Stimulated activated CD4-positive, alpha-beta T cell treated with anti-CD3 and anti-CD28 coated beads, Interleukin-12 subunit alpha, Interleukin-12 subunit beta, amount 100 ng/mL, for 48 hours (primary cell): ENCODE measurements at regions not wholly inside any gene's neighbourhood (a gene's known extent, or its start where the extent isn't known, plus 50 kb on each side); places are given as distances from the start of the nearest gene placed in this dataset.

Experiments
- DNase-seq, 3 donors: peaks; one replicate each; pipeline ENCODE4 v3.0.0-alpha.2; 2020; ENCODE audit warnings: low read depth in 2 of 3, low spot score in 1 of 3

GRCh38 chr2:30339071-30339470 lies 107.7 kb downstream of the LBH start:
- no peak for DNase-seq

- no peak for DNase-seq
Measured at GRCh38 chr2:30341500-30342267, 105.4 kb upstream of the LCLAT1 start.

GRCh38 chr2:30346471-30347169 lies 100.4 kb upstream of the LCLAT1 start:
- no peak for DNase-seq

GRCh38 chr2:30348825-30349224 lies 98.2 kb upstream of the LCLAT1 start:
- DNase-seq = peak in 2 of 3 donors; percentile 16 to 45

- DNase-seq = no peak
Measured at GRCh38 chr2:30349691-30350090, 97.4 kb upstream of the LCLAT1 start.

- DNase-seq = no peak
Measured at GRCh38 chr2:30351116-30351515, 95.9 kb upstream of the LCLAT1 start.

- no peak for DNase-seq
Measured at GRCh38 chr2:30351949-30352348, 95.1 kb upstream of the LCLAT1 start.

GRCh38 chr2:30354150-30354549 lies 92.9 kb upstream of the LCLAT1 start:
- DNase-seq = no peak

- DNase-seq = no peak
Measured at GRCh38 chr2:30354621-30355020, 92.4 kb upstream of the LCLAT1 start.

GRCh38 chr2:30355306-30355705 lies 91.7 kb upstream of the LCLAT1 start:
- no peak for DNase-seq

- DNase-seq = no peak
Measured at GRCh38 chr2:30356071-30356470, 91.0 kb upstream of the LCLAT1 start.

- DNase-seq = no peak
Measured at GRCh38 chr2:30356776-30357175, 90.3 kb upstream of the LCLAT1 start.

GRCh38 chr2:30358351-30358750 lies 88.7 kb upstream of the LCLAT1 start:
- DNase-seq = no peak

GRCh38 chr2:30358842-30359241 lies 88.2 kb upstream of the LCLAT1 start:
- DNase-seq = no peak

GRCh38 chr2:30359644-30360167 lies 87.3 kb upstream of the LCLAT1 start:
- DNase-seq = no peak

GRCh38 chr2:30361751-30362394 lies 85.2 kb upstream of the LCLAT1 start:
- no peak for DNase-seq

- DNase-seq = no peak
Measured at GRCh38 chr2:30362468-30363081, 84.5 kb upstream of the LCLAT1 start.

GRCh38 chr2:30363406-30363805 lies 83.6 kb upstream of the LCLAT1 start:
- DNase-seq = no peak

- no peak for DNase-seq
Measured at GRCh38 chr2:30365201-30365600, 81.8 kb upstream of the LCLAT1 start.

GRCh38 chr2:30366199-30366691 lies 80.8 kb upstream of the LCLAT1 start:
- peak; percentile 26 to 41 (median 34) for DNase-seq
